SK-N-SH (cell line): ENCODE measurements at regions not wholly inside any gene's neighbourhood (a gene's known extent, or its start where the extent isn't known, plus 50 kb on each side); places are given as distances from the start of the nearest gene placed in this dataset.
"Not testable (repeated sequence)": the region's sequence is repeated elsewhere in the genome, so short reads cannot be mapped to it uniquely, and the experiment has no call there.

Experiments
- CTCF ChIA-PET: fragments of 300-600, 350-600 bp; formaldehyde crosslinking; extraction: SDS; loops from one replicate; lab custom pipeline; 2021; lab: Yijun Ruan, JAX
- POLR2A ChIA-PET: fragments of 350-600 bp; sonication (Branson Sonifier 250); formaldehyde crosslinking; extraction: SDS; loops from one replicate; lab custom pipeline; 2020; ENCODE audit warnings: antibody characterized with exemption, inconsistent platforms; lab: Yijun Ruan, JAX
- DNase-seq: peaks from one replicate; pipeline ENCODE4 v3.0.0; 2012
- H2AFZ ChIP-seq: fragments of 200-600 bp; sonication (generic); 2 replicates; pipeline ENCODE4 v1.8.1; 2016; ENCODE audit warnings: antibody characterized with exemption, mild to moderate bottlenecking, low read depth
- H3F3A ChIP-seq: fragments of 200-600 bp; sonication (generic); replicated peaks from 2 replicates; pipeline ENCODE3; 2016; ENCODE audit warnings: antibody characterized with exemption, mild to moderate bottlenecking; ENCODE audit not compliant: insufficient read depth
- H3K27ac ChIP-seq, 2 experiments: fragments of 200-500 bp in 1 of 2; fragments of 200-600 bp in 1 of 2; sonication (Bioruptor generic) in 1 of 2; sonication (generic), shearing (Covaris generic) in 1 of 2; 2 replicates each; pipeline versions ENCODE4 v1.5.1 to v1.6.1; 2014 to 2016; ENCODE audit warnings: low read depth in 2 of 2, inconsistent platforms in 1 of 2, low read length in 1 of 2, mild to moderate bottlenecking in 1 of 2, mixed read lengths in 1 of 2
- H3K27me3 ChIP-seq: fragments of 200-600 bp; sonication (generic), shearing (Covaris generic); 2 replicates; pipeline ENCODE4 v1.6.1; 2016; ENCODE audit warnings: mixed run types; ENCODE audit not compliant: insufficient read depth
- H3K36me3 ChIP-seq, 2 experiments: fragments of 200-500 bp in 1 of 2; fragments of 200-600 bp in 1 of 2; sonication (Bioruptor generic) in 1 of 2; sonication (generic) in 1 of 2; replicated peaks in 1 of 2; 2 replicates each; pipeline versions ENCODE3 to v1.5.1; 2014 to 2016; ENCODE audit warnings: low read length in 1 of 2, mild to moderate bottlenecking in 1 of 2; ENCODE audit not compliant: insufficient read depth in 2 of 2, control insufficient read depth in 1 of 2
- H3K4me1 ChIP-seq, 2 experiments: fragments of 200-500 bp in 1 of 2; fragments of 200-600 bp in 1 of 2; sonication (Bioruptor generic) in 1 of 2; sonication (generic), shearing (Covaris generic) in 1 of 2; 2 replicates each; pipeline versions ENCODE4 v1.5.1 to v1.6.1; 2014 to 2016; ENCODE audit warnings: low read depth in 1 of 2, low read length in 1 of 2, mixed run types in 1 of 2; ENCODE audit not compliant: insufficient read depth in 2 of 2, control insufficient read depth in 1 of 2
- H3K4me2 ChIP-seq: fragments of 200-600 bp; sonication (generic), shearing (Covaris generic); 2 replicates; pipeline ENCODE4 v1.6.1; 2017; ENCODE audit warnings: mixed run types
- H3K4me3 ChIP-seq, 2 experiments: fragments of 200-500 bp in 1 of 2; fragments of 200-600 bp in 1 of 2; sonication (Bioruptor generic) in 1 of 2; sonication (generic), shearing (Covaris generic) in 1 of 2; 2 replicates each; pipeline versions ENCODE4 v1.5.1 to v1.8.1; 2014 to 2016; ENCODE audit warnings: low read depth in 2 of 2, inconsistent platforms in 1 of 2, low read length in 1 of 2, mild to moderate bottlenecking in 1 of 2, mixed read lengths in 1 of 2, moderate library complexity in 1 of 2
- H3K79me2 ChIP-seq: fragments of 200-600 bp; sonication (generic); 2 replicates; pipeline ENCODE4 v1.8.1; 2017; ENCODE audit warnings: mild to moderate bottlenecking; ENCODE audit not compliant: insufficient read depth
- H3K9ac ChIP-seq: fragments of 200-600 bp; sonication (generic); 2 replicates; pipeline ENCODE4 v1.6.1; 2017; ENCODE audit warnings: mixed run types
- H3K9me2 ChIP-seq: fragments of 200-600 bp; sonication (generic); 2 replicates; pipeline ENCODE4 v1.6.1; 2017; ENCODE audit warnings: mixed run types
- H3K9me3 ChIP-seq: fragments of 200-600 bp; sonication (generic); 2 replicates; pipeline ENCODE4 v1.6.1; 2017; ENCODE audit warnings: mixed run types, mild to moderate bottlenecking, moderate library complexity
- H4K20me1 ChIP-seq: fragments of 200-600 bp; sonication (generic); 2 replicates; pipeline ENCODE4 v1.6.1; 2017; ENCODE audit warnings: mild to moderate bottlenecking, mixed run types; ENCODE audit not compliant: insufficient read depth
- CHD2 ChIP-seq: fragments of 150-350 bp; IDR thresholded peaks from 2 replicates; pipeline ENCODE4 v1.6.1; 2018; ENCODE audit warnings: low read length; ENCODE audit not compliant: partially characterized antibody
- ELF1 ChIP-seq: IDR thresholded peaks from 2 replicates; pipeline ENCODE4 v1.4.0; 2012
- FOSL2 ChIP-seq: IDR thresholded peaks from 2 replicates; pipeline ENCODE4 v1.4.0; 2012; ENCODE audit warnings: low read depth, mild to moderate bottlenecking, moderate library complexity, borderline replicate concordance
- FOXM1 ChIP-seq: IDR thresholded peaks from 2 replicates; pipeline ENCODE4 v1.4.0; 2012; ENCODE audit warnings: low read depth, mild to moderate bottlenecking
- MEF2A ChIP-seq: IDR thresholded peaks from 2 replicates; pipeline ENCODE4 v1.4.0; 2012; ENCODE audit warnings: low read depth, borderline replicate concordance
- MXI1 ChIP-seq: IDR thresholded peaks from 2 replicates; pipeline ENCODE4 v1.6.1; 2012; ENCODE audit warnings: mild to moderate bottlenecking, low read depth, low read length, improper control_type of control experiment
- PBX3 ChIP-seq: IDR thresholded peaks from 2 replicates; pipeline ENCODE4; 2012
- RCOR1 ChIP-seq: fragments of 150-350 bp; IDR thresholded peaks from 2 replicates; pipeline ENCODE4 v1.6.1; 2017; ENCODE audit warnings: antibody characterized with exemption, low read length
- RXRA ChIP-seq: IDR thresholded peaks from 2 replicates; pipeline ENCODE4 v1.4.0; 2012; ENCODE audit warnings: low read depth, mild to moderate bottlenecking, borderline replicate concordance
- SIN3A ChIP-seq: IDR thresholded peaks from 2 replicates; pipeline ENCODE4 v1.6.1; 2012; ENCODE audit warnings: low read depth, mild to moderate bottlenecking, low read length, moderate library complexity, borderline replicate concordance
- SMC3 ChIP-seq: IDR thresholded peaks from 2 replicates; pipeline ENCODE4 v1.6.1; 2012; ENCODE audit warnings: low read depth, low read length, improper control_type of control experiment
- TEAD4 ChIP-seq: IDR thresholded peaks from 2 replicates; pipeline ENCODE4 v1.4.0; 2012; ENCODE audit warnings: mild to moderate bottlenecking, borderline replicate concordance; ENCODE audit not compliant: insufficient read depth
- USF1 ChIP-seq: IDR thresholded peaks from 2 replicates; pipeline ENCODE4 v1.4.0; 2012; ENCODE audit warnings: low read depth, borderline replicate concordance
- USF2 ChIP-seq: fragments of 150-350 bp; IDR thresholded peaks from 2 replicates; pipeline ENCODE4 v1.6.1; 2017; ENCODE audit warnings: antibody characterized with exemption, low read length, low read depth, borderline replicate concordance
- WGBS: methylation state at CpG from one replicate; pipeline ENCODE4 v1.1.6; 2017; ENCODE audit warnings: low lambda C conversion rate; 5-methylcytosine and 5-hydroxymethylcytosine counted together
- TF ChIP-seq, protein P1 (sequence below): IDR thresholded peaks from 2 replicates; pipeline ENCODE4 v1.4.0; 2012; ENCODE audit warnings: low read depth, borderline replicate concordance
- TF ChIP-seq, protein P2 (sequence below): fragments of 150-350 bp; IDR thresholded peaks from 2 replicates; pipeline ENCODE4 v1.6.1; 2016; ENCODE audit warnings: mild to moderate bottlenecking, low read depth, low read length

- Histone ChIP-seq H3K27me3 (no peaks in the 10 kb centered on the region), H3F3A (no peaks in the 10 kb centered on the region), H3K27ac (no peak overlapping the region), H3K4me1 (no peaks in the 10 kb centered on the region), H4K20me1 (no peaks in the 10 kb centered on the region), H3K9me2 (no peaks in the 10 kb centered on the region), H3K4me2 (no peak overlapping the region), H3K9me3 (no peaks in the 10 kb centered on the region), H3K36me3 (no peaks in the 10 kb centered on the region), H3K79me2 (no peaks in the 10 kb centered on the region), H2AFZ (no peak overlapping the region), H3K9ac (no peak overlapping the region), H3K4me3 (no peak overlapping the region)
- no peak for DNase-seq
- no peak for TF ChIP-seq SIN3A
- TF ChIP-seq RXRA: no peak
- no peak for TF ChIP-seq USF1
- no peak for TF ChIP-seq CHD2
- TF ChIP-seq FOXM1: no peak
- no peak for TF ChIP-seq PBX3
- TF ChIP-seq, protein P1, sequence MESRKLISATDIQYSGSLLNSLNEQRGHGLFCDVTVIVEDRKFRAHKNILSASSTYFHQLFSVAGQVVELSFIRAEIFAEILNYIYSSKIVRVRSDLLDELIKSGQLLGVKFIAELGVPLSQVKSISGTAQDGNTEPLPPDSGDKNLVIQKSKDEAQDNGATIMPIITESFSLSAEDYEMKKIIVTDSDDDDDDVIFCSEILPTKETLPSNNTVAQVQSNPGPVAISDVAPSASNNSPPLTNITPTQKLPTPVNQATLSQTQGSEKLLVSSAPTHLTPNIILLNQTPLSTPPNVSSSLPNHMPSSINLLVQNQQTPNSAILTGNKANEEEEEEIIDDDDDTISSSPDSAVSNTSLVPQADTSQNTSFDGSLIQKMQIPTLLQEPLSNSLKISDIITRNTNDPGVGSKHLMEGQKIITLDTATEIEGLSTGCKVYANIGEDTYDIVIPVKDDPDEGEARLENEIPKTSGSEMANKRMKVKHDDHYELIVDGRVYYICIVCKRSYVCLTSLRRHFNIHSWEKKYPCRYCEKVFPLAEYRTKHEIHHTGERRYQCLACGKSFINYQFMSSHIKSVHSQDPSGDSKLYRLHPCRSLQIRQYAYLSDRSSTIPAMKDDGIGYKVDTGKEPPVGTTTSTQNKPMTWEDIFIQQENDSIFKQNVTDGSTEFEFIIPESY: no peak
- TF ChIP-seq FOSL2: no peak
- TF ChIP-seq, protein P2, sequence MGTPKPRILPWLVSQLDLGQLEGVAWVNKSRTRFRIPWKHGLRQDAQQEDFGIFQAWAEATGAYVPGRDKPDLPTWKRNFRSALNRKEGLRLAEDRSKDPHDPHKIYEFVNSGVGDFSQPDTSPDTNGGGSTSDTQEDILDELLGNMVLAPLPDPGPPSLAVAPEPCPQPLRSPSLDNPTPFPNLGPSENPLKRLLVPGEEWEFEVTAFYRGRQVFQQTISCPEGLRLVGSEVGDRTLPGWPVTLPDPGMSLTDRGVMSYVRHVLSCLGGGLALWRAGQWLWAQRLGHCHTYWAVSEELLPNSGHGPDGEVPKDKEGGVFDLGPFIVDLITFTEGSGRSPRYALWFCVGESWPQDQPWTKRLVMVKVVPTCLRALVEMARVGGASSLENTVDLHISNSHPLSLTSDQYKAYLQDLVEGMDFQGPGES: no peak
- TF ChIP-seq MXI1: no peak
- no peak for TF ChIP-seq ELF1
- no peak for TF ChIP-seq TEAD4
- TF ChIP-seq USF2: no peak
- TF ChIP-seq SMC3: no peak
- no peak for TF ChIP-seq MEF2A
- no peak for TF ChIP-seq RCOR1
- ChIA-PET CTCF (interaction anchor here (3.0 kb wide), 1 partner anchor 13 kb away, joined by 16 read pairs; no protein-coding TSS in a partner anchor), POLR2A (no interaction called here)
These were observed 125.7 kb upstream of the MTPN start for GRCh38 chr7:136102881-136103280.

DNA sequence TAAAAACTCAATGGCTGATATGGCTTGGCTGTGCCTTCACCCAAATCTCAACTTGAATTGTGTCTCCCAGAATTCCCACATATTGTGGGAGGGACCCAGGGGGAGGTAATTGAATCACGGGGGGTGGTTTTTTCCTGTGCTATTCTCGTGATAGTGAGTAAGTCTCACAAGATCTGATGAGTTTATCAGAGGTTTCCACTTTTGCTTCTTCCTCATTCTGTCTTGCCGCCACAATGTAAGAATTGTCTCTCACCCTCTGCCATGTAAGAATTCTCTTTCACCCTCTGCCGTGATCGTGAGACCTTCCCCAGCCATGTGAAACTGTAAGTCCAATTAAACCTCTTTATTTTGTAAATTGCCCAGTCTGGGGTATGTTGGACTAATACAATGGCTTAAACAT is 115.6 kb upstream of the MTPN start:
- H3K4me1 ChIP-seq, H3K27ac ChIP-seq, H3K27me3 ChIP-seq, H3K9me2 ChIP-seq, H3K9me3 ChIP-seq, H3K79me2 ChIP-seq, H4K20me1 ChIP-seq, H2AFZ ChIP-seq, H3F3A ChIP-seq, H3K9ac ChIP-seq, H3K36me3 ChIP-seq, DNase-seq, POLR2A ChIA-PET, CTCF ChIA-PET, H3K4me2 ChIP-seq, H3K4me3 ChIP-seq: not testable (repeated sequence)
- 35% methylated on average over 5 of the region's 5 CpGs for WGBS
